Testis (tissue), 2 donors: ENCODE measurements at regions not wholly inside any gene's neighbourhood (a gene's known extent, or its start where the extent isn't known, plus 50 kb on each side); places are given as distances from the start of the nearest gene placed in this dataset.
"Not testable (repeated sequence)": the region's sequence is repeated elsewhere in the genome, so short reads cannot be mapped to it uniquely, and the experiment has no call there.

ENCODE experiments used
- DNase-seq: peaks from one replicate; pipeline ENCODE4 v3.0.0-alpha.2; 2019
- H3K27ac ChIP-seq, 2 donors: fragments of 200-600 bp; sonication (generic); one replicate each; pipeline ENCODE4 v1.5.1; 2019
- H3K27me3 ChIP-seq: fragments of 200-600 bp; sonication (generic); one replicate; pipeline ENCODE4 v1.5.1; 2019
- H3K36me3 ChIP-seq: fragments of 200-600 bp; sonication (generic); one replicate; pipeline ENCODE4 v1.5.1; 2017; ENCODE audit warnings: low read depth; ENCODE audit errors: missing control alignments
- H3K4me1 ChIP-seq: fragments of 200-600 bp; sonication (generic); one replicate; pipeline ENCODE4 v1.5.1; 2019
- H3K4me3 ChIP-seq, 2 donors: fragments of 200-600 bp; sonication (generic); one replicate each; pipeline ENCODE4 v1.5.1; 2017 to 2019
- H3K9me3 ChIP-seq: fragments of 200-600 bp; sonication (generic); one replicate; pipeline ENCODE4 v1.5.1; 2017
- CTCF ChIP-seq, 3 experiments: fragments of 450-650 bp in 2 of 3; fragments of 200-600 bp in 1 of 3; sonication (generic) in 1 of 3; IDR thresholded peaks; one replicate each; pipeline ENCODE4 v1.5.1; 2016 to 2019; ENCODE audit warnings: antibody characterized with exemption in 3 of 3, mild to moderate bottlenecking in 2 of 3, moderate library complexity in 1 of 3
- POLR2A ChIP-seq: fragments of 450-650 bp; IDR thresholded peaks from one replicate; pipeline ENCODE4 v1.6.1; 2017; ENCODE audit warnings: antibody characterized with exemption, mild to moderate bottlenecking, moderate library complexity
- WGBS, 2 donors: methylation state at CpG; one replicate each; pipeline ENCODE4 v1.1.5; 2018; 5-methylcytosine and 5-hydroxymethylcytosine counted together
- intact Hi-C: fragments of 100-400 bp; cut with DNase I; formaldehyde crosslinking; loops from one replicate; pipeline ENCODE4 v1.15.1; 2023; ENCODE audit warnings: low total_unique reads

- Histone ChIP-seq H3K4me1 (peaks cover 9% of the 10 kb centered on the region), H3K4me3 (no peak overlapping the region), H3K9me3 (no peaks in the 10 kb centered on the region), H3K27ac (no peak overlapping the region), H3K36me3 (no peaks in the 10 kb centered on the region), H3K27me3 (no peaks in the 10 kb centered on the region)
- intact Hi-C loops: no loop called here
- DNase-seq: no peak
- TF ChIP-seq POLR2A (no peak), CTCF (IDR thresholded peaks at IDR 0.05) (no peak)
- WGBS, 2 donors: 83 to 85% methylated on average over 9 of the region's 9 CpGs
Observed at GRCh38 chr2:240379089-240379636, 56.3 kb upstream of the GPC1 start.

- TF ChIP-seq POLR2A (no peak), CTCF (IDR thresholded peaks at IDR 0.05) (no peak)
- Histone ChIP-seq H3K4me3 (no peak overlapping the region), H3K4me1 (peaks cover 2% of the 10 kb centered on the region), H3K27me3 (no peaks in the 10 kb centered on the region), H3K36me3 (no peaks in the 10 kb centered on the region), H3K27ac (no peak overlapping the region), H3K9me3 (no peaks in the 10 kb centered on the region)
- intact Hi-C loops: no loop called here
- WGBS, 2 donors: 67 to 77% methylated on average over 15 to 17 of the region's 17 CpGs
- DNase-seq: no peak
Observed at GRCh38 chr2:240383099-240383758, 52.2 kb upstream of the GPC1 start.

- 80 to 92% methylated on average over 1 to 29 of the region's 29 CpGs for WGBS, 2 donors
- Histone ChIP-seq H3K4me1 (peaks cover 2% of the 10 kb centered on the region), H3K4me3 (no peak overlapping the region), H3K27ac (no peak overlapping the region), H3K9me3 (no peaks in the 10 kb centered on the region), H3K27me3 (no peaks in the 10 kb centered on the region), H3K36me3 (no peaks in the 10 kb centered on the region)
- intact Hi-C loops: no loop called here
- DNase-seq: no peak
- TF ChIP-seq POLR2A (no peak), CTCF (IDR thresholded peaks at IDR 0.05) (no peak)
Observed at GRCh38 chr2:240383871-240384700, 51.4 kb upstream of the GPC1 start.

- H3K9me3 ChIP-seq: no peaks in the 10 kb centered on the region
- H3K36me3 ChIP-seq: no peaks in the 10 kb centered on the region
- TF ChIP-seq POLR2A (no peak), CTCF (IDR thresholded peaks at IDR 0.05) (no peak)
- intact Hi-C loops: no loop called here
- H3K27ac ChIP-seq: no peak overlapping the region
- DNase-seq: no peak
- H3K4me3 ChIP-seq: no peak overlapping the region
- no peaks in the 10 kb centered on the region for H3K27me3 ChIP-seq
- 81 to 83% methylated on average over 15 of the region's 15 CpGs for WGBS, 2 donors
- H3K4me1 ChIP-seq: peaks cover 2% of the 10 kb centered on the region
Observed at GRCh38 chr2:240384711-240385450, 50.6 kb upstream of the GPC1 start.

GRCh38 chr2:240385451-240386161 is 49.9 kb upstream of the GPC1 start:
- DNase-seq, H3K9me3 ChIP-seq, H3K36me3 ChIP-seq, H3K4me3 ChIP-seq, intact Hi-C loops, H3K4me1 ChIP-seq, H3K27me3 ChIP-seq, H3K27ac ChIP-seq: not testable (repeated sequence)
- WGBS, 2 donors: 83% methylated on average over 3 of the region's 3 CpGs; no CpG with 5 or more reads in 1 of the 2 donors
